ENCODE measurements at regions not wholly inside any gene's neighbourhood (a gene's known extent, or its start where the extent isn't known, plus 50 kb on each side); places are given as distances from the start of the nearest gene placed in this dataset.
"Not testable (repeated sequence)": the region's sequence is repeated elsewhere in the genome, so short reads cannot be mapped to it uniquely, and the experiment has no call there.

DNA sequence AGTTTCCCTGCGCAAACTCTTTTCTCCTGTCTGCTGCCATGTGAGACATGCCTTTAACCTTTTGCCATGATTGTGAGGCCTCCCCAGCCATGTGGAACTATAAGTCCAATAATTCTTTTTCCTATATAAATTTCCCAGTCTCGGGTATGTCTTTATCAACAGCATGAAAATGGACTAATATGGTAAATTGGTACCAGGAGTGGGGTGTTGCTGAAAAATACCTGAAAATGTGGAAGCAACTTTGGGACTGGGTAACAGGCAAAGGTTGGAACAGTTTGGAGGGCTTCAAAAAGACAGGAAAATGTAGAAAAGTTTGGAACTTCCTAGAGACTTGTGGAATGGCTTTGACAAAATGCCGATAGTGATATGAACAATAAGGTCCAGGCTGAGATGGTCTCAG, 578.9 kb upstream of the CYLC2 start:
- TF ChIP-seq, protein P1, sequence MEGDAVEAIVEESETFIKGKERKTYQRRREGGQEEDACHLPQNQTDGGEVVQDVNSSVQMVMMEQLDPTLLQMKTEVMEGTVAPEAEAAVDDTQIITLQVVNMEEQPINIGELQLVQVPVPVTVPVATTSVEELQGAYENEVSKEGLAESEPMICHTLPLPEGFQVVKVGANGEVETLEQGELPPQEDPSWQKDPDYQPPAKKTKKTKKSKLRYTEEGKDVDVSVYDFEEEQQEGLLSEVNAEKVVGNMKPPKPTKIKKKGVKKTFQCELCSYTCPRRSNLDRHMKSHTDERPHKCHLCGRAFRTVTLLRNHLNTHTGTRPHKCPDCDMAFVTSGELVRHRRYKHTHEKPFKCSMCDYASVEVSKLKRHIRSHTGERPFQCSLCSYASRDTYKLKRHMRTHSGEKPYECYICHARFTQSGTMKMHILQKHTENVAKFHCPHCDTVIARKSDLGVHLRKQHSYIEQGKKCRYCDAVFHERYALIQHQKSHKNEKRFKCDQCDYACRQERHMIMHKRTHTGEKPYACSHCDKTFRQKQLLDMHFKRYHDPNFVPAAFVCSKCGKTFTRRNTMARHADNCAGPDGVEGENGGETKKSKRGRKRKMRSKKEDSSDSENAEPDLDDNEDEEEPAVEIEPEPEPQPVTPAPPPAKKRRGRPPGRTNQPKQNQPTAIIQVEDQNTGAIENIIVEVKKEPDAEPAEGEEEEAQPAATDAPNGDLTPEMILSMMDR (IDR thresholded peaks at IDR 0.05; ENCODE audit: insufficient read depth, low read length, poor library complexity, severe bottlenecking): not testable (repeated sequence)
- not testable (repeated sequence) for TF ChIP-seq EZH2phosphoT487 (conservative IDR thresholded peaks at IDR 0.05; ENCODE audit: low read length)
